GM18858 (cell line): ENCODE measurements at regions not wholly inside any gene's neighbourhood (a gene's known extent, or its start where the extent isn't known, plus 50 kb on each side); places are given as distances from the start of the nearest gene placed in this dataset.

Experiments
- ATAC-seq: cut with Tn5 transposase; IDR thresholded peaks from one replicate; pipeline ENCODE4 v1.9.1; 2021; ENCODE audit not compliant: unreplicated experiment

- ATAC-seq = no peak
Measured at GRCh38 chr3:144286235-144286910, 314.8 kb downstream of the DIPK2A start.

- ATAC-seq = no peak
Measured at GRCh38 chr3:144287001-144287400, 315.4 kb downstream of the DIPK2A start.

- ATAC-seq = no peak
Measured at GRCh38 chr3:144289057-144289456, 317.4 kb downstream of the DIPK2A start.

GRCh38 chr3:144294659-144295538 lies 323.3 kb downstream of the DIPK2A start:
- ATAC-seq = peak; percentile 85

- no peak for ATAC-seq
Measured at GRCh38 chr3:144295613-144296012, 324.0 kb downstream of the DIPK2A start.

GRCh38 chr3:144296808-144297207 lies 325.2 kb downstream of the DIPK2A start:
- peak; percentile 30 for ATAC-seq

- no peak for ATAC-seq
Measured at GRCh38 chr3:144301863-144302262, 330.2 kb downstream of the DIPK2A start.

GRCh38 chr3:144307951-144308350 lies 336.3 kb downstream of the DIPK2A start:
- ATAC-seq = no peak

- ATAC-seq = no peak
Measured at GRCh38 chr3:144308396-144308795, 336.8 kb downstream of the DIPK2A start.

GRCh38 chr3:144312702-144313101 lies 341.1 kb downstream of the DIPK2A start:
- ATAC-seq = no peak

GRCh38 chr3:144314946-144315345 lies 343.3 kb downstream of the DIPK2A start:
- no peak for ATAC-seq

GRCh38 chr3:144317961-144318360 lies 346.3 kb downstream of the DIPK2A start:
- no peak for ATAC-seq

GRCh38 chr3:144324076-144324475 lies 352.5 kb downstream of the DIPK2A start:
- ATAC-seq = no peak

- ATAC-seq = no peak
Measured at GRCh38 chr3:144332868-144333267, 361.2 kb downstream of the DIPK2A start.

- no peak for ATAC-seq
Measured at GRCh38 chr3:144341471-144341870, 369.8 kb downstream of the DIPK2A start.

GRCh38 chr3:144343343-144343742 lies 371.7 kb downstream of the DIPK2A start:
- ATAC-seq = no peak

- no peak for ATAC-seq
Measured at GRCh38 chr3:144343777-144344176, 372.2 kb downstream of the DIPK2A start.

GRCh38 chr3:144344925-144345548 lies 373.4 kb downstream of the DIPK2A start:
- ATAC-seq = no peak

- no peak for ATAC-seq
Measured at GRCh38 chr3:144350125-144350524, 378.5 kb downstream of the DIPK2A start.

- ATAC-seq = no peak
Measured at GRCh38 chr3:144351011-144351410, 379.4 kb downstream of the DIPK2A start.

- no peak for ATAC-seq
Measured at GRCh38 chr3:144351773-144352365, 380.2 kb downstream of the DIPK2A start.
